Brain microvascular endothelial cell (primary cell): ENCODE measurements at regions not wholly inside any gene's neighbourhood (a gene's known extent, or its start where the extent isn't known, plus 50 kb on each side); places are given as distances from the start of the nearest gene placed in this dataset.
"Not testable (repeated sequence)": the region's sequence is repeated elsewhere in the genome, so short reads cannot be mapped to it uniquely, and the experiment has no call there.

Experiments used
- DNase-seq: peaks from one replicate; pipeline ENCODE4 v3.0.0-alpha.2; 2020
- H3K27ac ChIP-seq: fragments of 250-450 bp; sonication (Bioruptor Pico); 2 replicates; pipeline ENCODE4 v1.5.1; 2020; ENCODE audit warnings: mild to moderate bottlenecking, moderate library complexity
- H3K27me3 ChIP-seq: fragments of 250-450 bp; sonication (Bioruptor Pico); replicated peaks from 2 replicates; pipeline ENCODE4 v1.5.1; 2020; ENCODE audit warnings: mild to moderate bottlenecking
- H3K36me3 ChIP-seq: fragments of 250-450 bp; sonication (Bioruptor Pico); replicated peaks from 2 replicates; pipeline ENCODE4 v1.5.1; 2020; ENCODE audit warnings: mild to moderate bottlenecking
- H3K4me3 ChIP-seq: 2 replicates; pipeline ENCODE4 v1.5.1; 2011; ENCODE audit warnings: low read depth, mild to moderate bottlenecking, control low read depth, low read length, moderate library complexity
- CTCF ChIP-seq: IDR thresholded peaks from 2 replicates; pipeline ENCODE4 v1.5.1; 2011; ENCODE audit warnings: low read depth, mild to moderate bottlenecking, moderate library complexity, low read length, control low read depth, inconsistent platforms; ENCODE audit errors: missing control alignments
- in situ Hi-C: cut with HindIII; loops from 2 replicates; pipeline ENCODE4 v1.10.0; 2017; ENCODE audit warnings: low sequenced_read_pairs, low pct_ligation_motif_present

DNA sequence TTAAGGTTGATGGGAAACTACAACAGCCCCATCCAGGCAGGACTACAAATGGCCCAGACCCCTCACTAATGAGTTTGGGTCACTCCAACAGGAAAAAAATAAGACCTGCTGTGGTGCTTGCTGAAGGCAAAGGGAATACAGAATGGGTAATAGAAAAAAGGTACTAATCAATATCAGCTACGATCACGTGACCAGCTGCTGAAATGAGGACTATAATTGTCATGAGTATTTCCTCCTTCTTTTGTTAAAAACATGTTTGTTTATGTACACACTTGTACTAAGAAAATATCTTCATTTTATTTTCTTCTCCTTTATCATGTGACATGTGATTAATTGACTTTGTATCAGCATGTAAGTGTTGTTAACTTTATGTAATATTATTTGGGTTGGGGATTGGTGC lies 199.9 kb downstream of the GJA1 start:
- Histone ChIP-seq H3K27ac (no peak overlapping the region), H3K36me3 (no peaks in the 10 kb centered on the region), H3K27me3 (no peaks in the 10 kb centered on the region), H3K4me3 (no peak overlapping the region)
- in situ Hi-C loops = no loop called here
- no peak for TF ChIP-seq CTCF
- DNase-seq = no peak

GRCh38 chr6:121636217-121636616 lies 200.8 kb downstream of the GJA1 start:
- DNase-seq, H3K4me3 ChIP-seq, in situ Hi-C loops, H3K36me3 ChIP-seq, H3K27me3 ChIP-seq, H3K27ac ChIP-seq: not testable (repeated sequence)

- no peak for DNase-seq
Measured at GRCh38 chr6:121639021-121639420, 203.6 kb downstream of the GJA1 start.

DNA sequence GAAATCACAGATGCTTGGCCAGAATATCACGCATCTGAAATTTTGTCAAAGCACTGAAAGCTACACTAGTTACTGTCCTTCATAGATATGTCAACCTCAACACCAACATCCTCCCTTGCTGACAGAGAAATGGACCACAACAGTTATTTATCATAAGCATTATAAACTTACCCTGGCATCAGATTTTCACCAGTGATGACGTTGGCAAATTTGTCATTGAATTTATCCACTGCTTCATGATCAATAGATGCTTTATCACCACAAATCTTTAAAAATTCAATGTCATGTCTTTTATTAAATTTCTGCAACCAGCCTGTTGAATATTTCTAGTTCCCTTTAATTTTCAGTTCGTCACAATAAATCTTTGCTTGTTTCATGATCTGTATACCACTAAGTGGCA lies 205.7 kb downstream of the GJA1 start:
- no peak for DNase-seq
- in situ Hi-C loops = no loop called here
- Histone ChIP-seq H3K27ac (no peak overlapping the region), H3K4me3 (no peak overlapping the region), H3K27me3 (no peaks in the 10 kb centered on the region), H3K36me3 (no peaks in the 10 kb centered on the region)
- no peak for TF ChIP-seq CTCF

More at GRCh38 chr6:121639021-121639420, 203.6 kb downstream of the GJA1 start:
- TF ChIP-seq CTCF = no peak
- Histone ChIP-seq H3K36me3 (no peaks in the 10 kb centered on the region), H3K4me3 (no peak overlapping the region), H3K27me3 (no peaks in the 10 kb centered on the region), H3K27ac (no peak overlapping the region)
- in situ Hi-C loops = no loop called here

GRCh38 chr6:121645100-121645745 lies 209.8 kb downstream of the GJA1 start:
- H3K4me3 ChIP-seq = no peak overlapping the region
- H3K27me3 ChIP-seq = no peaks in the 10 kb centered on the region
- no peaks in the 10 kb centered on the region for H3K36me3 ChIP-seq
- H3K27ac ChIP-seq = peak overlapping the region; percentile 53
- peak; percentile 63 for DNase-seq
- in situ Hi-C loops = no loop called here
- no peak for TF ChIP-seq CTCF

DNA sequence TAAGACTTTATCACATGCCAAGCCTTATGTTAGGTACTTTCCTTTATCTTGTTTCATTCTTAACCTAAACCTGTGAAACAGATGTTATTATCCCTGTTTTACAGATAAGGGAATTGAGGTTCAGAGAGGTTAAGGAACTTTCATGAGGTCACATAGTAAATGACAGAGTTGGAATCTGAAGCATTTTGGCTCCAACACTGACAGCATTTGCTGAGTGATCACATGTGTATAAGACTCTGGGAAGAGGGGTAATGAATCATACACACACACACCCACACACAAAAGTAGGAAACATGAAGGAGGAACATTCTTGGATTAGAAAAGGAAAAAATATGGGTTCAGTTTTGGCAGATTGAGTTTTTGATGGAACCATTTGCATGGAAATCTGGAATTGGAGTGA lies 212.5 kb downstream of the GJA1 start:
- in situ Hi-C loops = no loop called here
- peak; percentile 53 for DNase-seq
- TF ChIP-seq CTCF = no peak
- H3K4me3 ChIP-seq = no peak overlapping the region
- peak overlapping the region; percentile 2 for H3K27ac ChIP-seq
- H3K36me3 ChIP-seq = no peaks in the 10 kb centered on the region
- H3K27me3 ChIP-seq = no peaks in the 10 kb centered on the region
